ENCODE measurements at regions not wholly inside any gene's neighbourhood (a gene's known extent, or its start where the extent isn't known, plus 50 kb on each side); places are given as distances from the start of the nearest gene placed in this dataset.

DNA sequence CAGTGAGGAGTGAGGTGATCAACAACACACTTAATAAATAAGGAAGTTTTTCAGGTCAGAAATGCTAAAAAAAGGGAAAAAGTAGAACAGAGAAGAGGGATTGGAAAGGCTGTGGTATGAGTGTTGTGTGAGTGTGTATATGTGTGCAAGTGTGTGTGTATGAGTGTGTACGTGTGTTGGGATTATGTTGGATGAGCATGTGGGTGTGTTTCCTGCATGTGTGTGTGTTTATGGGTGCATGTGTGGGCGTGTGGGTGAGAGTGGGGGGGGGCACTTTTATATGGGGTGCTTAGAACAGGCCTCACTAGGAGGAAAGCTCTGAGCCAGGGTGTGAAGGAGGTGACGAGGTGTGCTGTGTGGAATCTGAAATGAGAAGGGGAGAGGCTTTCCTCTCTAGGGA is 116.8 kb upstream of the SLC22A23 start:
- CTCF ChIA-PET: no interaction called here

DNA sequence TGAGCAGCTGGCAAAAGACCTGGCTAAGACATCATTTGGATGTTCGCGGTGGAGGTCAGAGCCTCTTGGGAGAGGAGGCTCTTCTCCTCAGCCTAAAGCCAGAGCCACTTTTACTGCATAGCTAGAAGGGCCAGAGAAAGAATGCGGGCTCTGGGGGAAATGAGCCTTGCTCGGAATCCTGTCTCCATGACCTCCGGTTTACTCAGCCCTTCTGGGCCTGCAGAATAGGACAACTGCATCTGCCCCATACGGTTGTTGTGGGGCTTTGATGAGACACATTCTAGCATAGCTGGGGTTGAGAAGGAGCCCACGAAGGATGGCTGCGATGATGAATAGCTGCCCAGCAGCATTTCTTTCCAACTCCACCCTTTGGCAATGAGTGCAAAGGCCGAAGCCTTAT is 115.0 kb upstream of the SLC22A23 start:
- intact Hi-C loops (cut with micrococcal nuclease; ENCODE audit: unreplicated experiment): no loop called here
- CTCF ChIA-PET: interaction anchor here (1.4 kb wide), 1 partner anchor 13 kb away, joined by 3 read pairs; no protein-coding TSS in a partner anchor
- TF ChIP-seq, protein P1, sequence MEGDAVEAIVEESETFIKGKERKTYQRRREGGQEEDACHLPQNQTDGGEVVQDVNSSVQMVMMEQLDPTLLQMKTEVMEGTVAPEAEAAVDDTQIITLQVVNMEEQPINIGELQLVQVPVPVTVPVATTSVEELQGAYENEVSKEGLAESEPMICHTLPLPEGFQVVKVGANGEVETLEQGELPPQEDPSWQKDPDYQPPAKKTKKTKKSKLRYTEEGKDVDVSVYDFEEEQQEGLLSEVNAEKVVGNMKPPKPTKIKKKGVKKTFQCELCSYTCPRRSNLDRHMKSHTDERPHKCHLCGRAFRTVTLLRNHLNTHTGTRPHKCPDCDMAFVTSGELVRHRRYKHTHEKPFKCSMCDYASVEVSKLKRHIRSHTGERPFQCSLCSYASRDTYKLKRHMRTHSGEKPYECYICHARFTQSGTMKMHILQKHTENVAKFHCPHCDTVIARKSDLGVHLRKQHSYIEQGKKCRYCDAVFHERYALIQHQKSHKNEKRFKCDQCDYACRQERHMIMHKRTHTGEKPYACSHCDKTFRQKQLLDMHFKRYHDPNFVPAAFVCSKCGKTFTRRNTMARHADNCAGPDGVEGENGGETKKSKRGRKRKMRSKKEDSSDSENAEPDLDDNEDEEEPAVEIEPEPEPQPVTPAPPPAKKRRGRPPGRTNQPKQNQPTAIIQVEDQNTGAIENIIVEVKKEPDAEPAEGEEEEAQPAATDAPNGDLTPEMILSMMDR (IDR thresholded peaks at IDR 0.05; ENCODE audit: insufficient read depth in 1 of 2, low read depth in 1 of 2, low read length in 1 of 2, severe bottlenecking in 1 of 2, unreplicated experiment in 1 of 2): no peak
- no TSS peak for BruUV-seq (replicated peaks)
- Histone ChIP-seq H3K4me1 (peaks cover 16% of the 10 kb centered on the region), H3K9me3 (no peaks in the 10 kb centered on the region), H3K36me3 (ENCODE audit: control insufficient read depth, insufficient read depth, low read length) (no peaks in the 10 kb centered on the region), H3K27me3 (replicated peaks; ENCODE audit: control insufficient read depth, insufficient read depth, low read length) (no peaks in the 10 kb centered on the region), H3K4me3 (ENCODE audit: low read depth, low read length) (no peak overlapping the region)
- Mint-ChIP-seq H3K4me1 (ENCODE audit: low read depth, unreplicated experiment) (peaks cover 15% of the 10 kb centered on the region), H3K36me3 (ENCODE audit: insufficient read depth, unreplicated experiment) (no peaks in the 10 kb centered on the region), H3K27ac (ENCODE audit: unreplicated experiment) (no peak overlapping the region), H3K9me3 (ENCODE audit: unreplicated experiment) (no peaks in the 10 kb centered on the region), H3K4me3 (ENCODE audit: unreplicated experiment) (no peak overlapping the region), H3K27me3 (ENCODE audit: insufficient read depth, unreplicated experiment) (no peaks in the 10 kb centered on the region)
- no peak for DNase-seq
- POLR2A ChIA-PET: no interaction called here

More for the DNA sequence above, 116.8 kb upstream of the SLC22A23 start:
- intact Hi-C loops (cut with micrococcal nuclease; ENCODE audit: unreplicated experiment): no loop called here
- POLR2A ChIA-PET: no interaction called here
- Histone ChIP-seq H3K4me3 (ENCODE audit: low read depth, low read length) (no peak overlapping the region), H3K27me3 (replicated peaks; ENCODE audit: control insufficient read depth, insufficient read depth, low read length) (no peaks in the 10 kb centered on the region), H3K9me3 (no peaks in the 10 kb centered on the region), H3K36me3 (ENCODE audit: control insufficient read depth, insufficient read depth, low read length) (no peaks in the 10 kb centered on the region), H3K4me1 (peaks cover 8% of the 10 kb centered on the region)
- Mint-ChIP-seq H3K27me3 (ENCODE audit: insufficient read depth, unreplicated experiment) (no peaks in the 10 kb centered on the region), H3K9me3 (ENCODE audit: unreplicated experiment) (no peaks in the 10 kb centered on the region), H3K4me3 (ENCODE audit: unreplicated experiment) (no peak overlapping the region), H3K27ac (ENCODE audit: unreplicated experiment) (no peak overlapping the region), H3K4me1 (ENCODE audit: low read depth, unreplicated experiment) (peaks cover 5% of the 10 kb centered on the region), H3K36me3 (ENCODE audit: insufficient read depth, unreplicated experiment) (no peaks in the 10 kb centered on the region)
- no peak for DNase-seq
- BruUV-seq (replicated peaks): no TSS peak
- TF ChIP-seq, protein P1 (IDR thresholded peaks at IDR 0.05; ENCODE audit: insufficient read depth in 1 of 2, low read depth in 1 of 2, low read length in 1 of 2, severe bottlenecking in 1 of 2, unreplicated experiment in 1 of 2): no peak

DNA sequence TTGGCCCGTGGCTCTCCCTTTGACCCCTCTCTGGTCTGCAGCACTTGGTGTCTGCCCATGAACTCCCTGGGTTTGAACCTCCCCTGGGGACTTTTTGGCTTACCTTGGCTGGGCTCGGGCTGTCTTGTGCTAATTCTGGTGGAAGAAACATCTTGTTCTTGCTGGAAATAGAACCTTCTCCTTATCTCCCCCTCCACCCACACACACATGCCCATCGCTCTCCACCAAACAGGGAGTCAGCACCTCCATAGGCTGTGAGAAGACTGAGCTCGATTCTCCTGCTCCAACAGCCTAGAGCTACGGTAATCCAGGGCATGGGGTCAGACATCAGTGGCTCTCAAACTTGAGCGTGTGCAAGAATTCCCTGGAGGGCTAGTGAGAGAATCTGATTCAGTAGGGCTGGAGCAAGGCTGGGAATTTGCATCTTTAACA is 114.4 kb upstream of the SLC22A23 start:
- H3K27me3 ChIP-seq (replicated peaks; ENCODE audit: control insufficient read depth, insufficient read depth, low read length): no peaks in the 10 kb centered on the region
- intact Hi-C loops (cut with micrococcal nuclease; ENCODE audit: unreplicated experiment): no loop called here
- BruUV-seq (replicated peaks): no TSS peak
- Mint-ChIP-seq H3K27me3 (ENCODE audit: insufficient read depth, unreplicated experiment) (no peaks in the 10 kb centered on the region), H3K9me3 (ENCODE audit: unreplicated experiment) (no peaks in the 10 kb centered on the region), H3K27ac (ENCODE audit: unreplicated experiment) (peak overlapping the region; percentile 54), H3K4me1 (ENCODE audit: low read depth, unreplicated experiment) (peaks cover 15% of the 10 kb centered on the region), H3K36me3 (ENCODE audit: insufficient read depth, unreplicated experiment) (no peaks in the 10 kb centered on the region), H3K4me3 (ENCODE audit: unreplicated experiment) (no peak overlapping the region)
- DNase-seq: no peak
- peaks cover 16% of the 10 kb centered on the region for H3K4me1 ChIP-seq
- no peaks in the 10 kb centered on the region for H3K9me3 ChIP-seq
- POLR2A ChIA-PET: no interaction called here
- TF ChIP-seq, protein P1 (IDR thresholded peaks at IDR 0.05; ENCODE audit: insufficient read depth in 1 of 2, low read depth in 1 of 2, low read length in 1 of 2, severe bottlenecking in 1 of 2, unreplicated experiment in 1 of 2): no peak
- no peak overlapping the region for H3K4me3 ChIP-seq (ENCODE audit: low read depth, low read length)
- no peaks in the 10 kb centered on the region for H3K36me3 ChIP-seq (ENCODE audit: control insufficient read depth, insufficient read depth, low read length)
- CTCF ChIA-PET: interaction anchor here (1.4 kb wide), 1 partner anchor 13 kb away, joined by 3 read pairs; no protein-coding TSS in a partner anchor

Data from Caco-2 (cell line).